HG03139 (cell line): ENCODE measurements at regions not wholly inside any gene's neighbourhood (a gene's known extent, or its start where the extent isn't known, plus 50 kb on each side); places are given as distances from the start of the nearest gene placed in this dataset.

Experiments
- ATAC-seq: cut with Tn5 transposase; IDR thresholded peaks from one replicate; pipeline ENCODE4 v1.9.1; 2021; ENCODE audit not compliant: unreplicated experiment

- no peak for ATAC-seq
Observed at GRCh38 chr3:109897734-109898133, 560.4 kb upstream of the DPPA4 start.

- ATAC-seq, result no peak
Observed at GRCh38 chr3:109899925-109900324, 562.6 kb upstream of the DPPA4 start.

- ATAC-seq, result no peak
Observed at GRCh38 chr3:109900783-109901182, 563.4 kb upstream of the DPPA4 start.

GRCh38 chr3:109902549-109902948 lies 565.2 kb upstream of the DPPA4 start:
- ATAC-seq, result no peak

GRCh38 chr3:109903100-109903499 lies 565.8 kb upstream of the DPPA4 start:
- no peak for ATAC-seq

- ATAC-seq, result no peak
Observed at GRCh38 chr3:109910772-109911171, 573.4 kb upstream of the DPPA4 start.

GRCh38 chr3:109918740-109919139 lies 581.4 kb upstream of the DPPA4 start:
- ATAC-seq, result no peak

- ATAC-seq, result no peak
Observed at GRCh38 chr3:109920749-109921148, 583.4 kb upstream of the DPPA4 start.

GRCh38 chr3:109921509-109921908 lies 584.2 kb upstream of the DPPA4 start:
- ATAC-seq, result no peak

GRCh38 chr3:109922856-109923255 lies 585.5 kb upstream of the DPPA4 start:
- ATAC-seq, result no peak

- no peak for ATAC-seq
Observed at GRCh38 chr3:109923431-109923830, 586.1 kb upstream of the DPPA4 start.

- ATAC-seq, result no peak
Observed at GRCh38 chr3:109924196-109924595, 586.9 kb upstream of the DPPA4 start.

GRCh38 chr3:109926376-109926775 lies 589.0 kb upstream of the DPPA4 start:
- ATAC-seq, result no peak

- ATAC-seq, result no peak
Observed at GRCh38 chr3:109927161-109927560, 589.8 kb upstream of the DPPA4 start.

GRCh38 chr3:109927726-109928125 lies 590.4 kb upstream of the DPPA4 start:
- ATAC-seq, result no peak

GRCh38 chr3:109930582-109930981 lies 593.2 kb upstream of the DPPA4 start:
- no peak for ATAC-seq

- no peak for ATAC-seq
Observed at GRCh38 chr3:109933576-109933975, 596.2 kb upstream of the DPPA4 start.

GRCh38 chr3:109939817-109940216 lies 602.5 kb upstream of the DPPA4 start:
- no peak for ATAC-seq

GRCh38 chr3:109943181-109943580 lies 605.8 kb upstream of the DPPA4 start:
- no peak for ATAC-seq

GRCh38 chr3:109944836-109945235 lies 607.5 kb upstream of the DPPA4 start:
- ATAC-seq, result no peak

- no peak for ATAC-seq
Observed at GRCh38 chr3:109952924-109953323, 615.6 kb upstream of the DPPA4 start.

- no peak for ATAC-seq
Observed at GRCh38 chr3:109963831-109964230, 626.5 kb upstream of the DPPA4 start.

GRCh38 chr3:109973733-109974132 lies 636.4 kb upstream of the DPPA4 start:
- no peak for ATAC-seq

GRCh38 chr3:109977897-109978296 lies 640.6 kb upstream of the DPPA4 start:
- no peak for ATAC-seq
